GM12892 (cell line): ENCODE measurements at regions not wholly inside any gene's neighbourhood (a gene's known extent, or its start where the extent isn't known, plus 50 kb on each side); places are given as distances from the start of the nearest gene placed in this dataset.

Experiments used
- POLR2A ChIP-seq: IDR thresholded peaks from 2 replicates; pipeline ENCODE4 v1.6.1; 2011; ENCODE audit warnings: low read depth, low read length, control low read depth
- POLR2AphosphoS5 ChIP-seq: IDR thresholded peaks from 2 replicates; pipeline ENCODE4 v1.6.1; 2011; ENCODE audit warnings: low read depth, low read length, control low read depth

DNA sequence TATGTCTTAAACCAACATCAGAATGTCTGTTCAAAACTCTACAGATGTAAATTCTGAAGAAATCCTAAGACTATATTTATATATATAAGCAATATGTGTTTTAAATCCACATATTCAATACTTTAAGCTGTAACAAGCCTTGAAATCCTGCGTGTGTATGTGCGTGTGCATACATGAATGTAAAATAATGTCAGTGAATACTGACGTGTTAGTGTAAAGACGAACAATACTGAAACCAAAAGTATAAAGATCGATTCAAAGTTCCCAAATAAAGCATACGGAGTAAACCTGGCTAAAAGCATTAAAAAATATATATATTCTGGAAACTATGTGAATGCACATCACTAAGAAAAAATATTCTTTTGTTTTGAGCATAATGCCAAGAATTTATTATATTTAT lies 668.6 kb upstream of the NCAM2 start:
- TF ChIP-seq POLR2AphosphoS5 (no peak), POLR2A (no peak)
